H4 (cell line): ENCODE measurements at regions not wholly inside any gene's neighbourhood (a gene's known extent, or its start where the extent isn't known, plus 50 kb on each side); places are given as distances from the start of the nearest gene placed in this dataset.
"Not testable (repeated sequence)": the region's sequence is repeated elsewhere in the genome, so short reads cannot be mapped to it uniquely, and the experiment has no call there.

Experiments used
- DNase-seq: peaks from one replicate; pipeline ENCODE4 v3.0.0-alpha.2; 2015; ENCODE audit warnings: low spot score

GRCh38 chr2:132220589-132220988, 58.8 kb upstream of the ANKRD30BL start:
- not testable (repeated sequence) for DNase-seq

GRCh38 chr2:132221886-132222285, 60.1 kb upstream of the ANKRD30BL start:
- not testable (repeated sequence) for DNase-seq

GRCh38 chr2:132252191-132252893, 90.6 kb upstream of the ANKRD30BL start:
- no peak for DNase-seq

- DNase-seq, result no peak
These were observed 91.1 kb upstream of the ANKRD30BL start for GRCh38 chr2:132252894-132253264.

- DNase-seq, result no peak
These were observed 91.9 kb upstream of the ANKRD30BL start for GRCh38 chr2:132253496-132254305.

GRCh38 chr2:132254306-132254919, 92.7 kb upstream of the ANKRD30BL start:
- DNase-seq, result not testable (repeated sequence)

- no peak for DNase-seq
These were observed 94.0 kb upstream of the ANKRD30BL start for GRCh38 chr2:132255714-132256113.

GRCh38 chr2:132256251-132256902, 94.6 kb upstream of the ANKRD30BL start:
- no peak for DNase-seq

- not testable (repeated sequence) for DNase-seq
These were observed 95.2 kb upstream of the ANKRD30BL start for GRCh38 chr2:132256903-132257300.

- DNase-seq, result not testable (repeated sequence)
These were observed 95.8 kb upstream of the ANKRD30BL start for GRCh38 chr2:132257301-132258171.

- DNase-seq, result not testable (repeated sequence)
These were observed 97.5 kb upstream of the ANKRD30BL start for GRCh38 chr2:132259276-132259675.

- DNase-seq, result not testable (repeated sequence)
These were observed 103.8 kb upstream of the ANKRD30BL start for GRCh38 chr2:132265595-132265994.

- no peak for DNase-seq
These were observed 105.3 kb upstream of the ANKRD30BL start for GRCh38 chr2:132267105-132267497.

- peak; percentile 33 for DNase-seq
These were observed 105.9 kb upstream of the ANKRD30BL start for GRCh38 chr2:132267498-132268283.

GRCh38 chr2:132268284-132268976, 106.7 kb upstream of the ANKRD30BL start:
- DNase-seq, result peak; percentile 71

- DNase-seq, result no peak
These were observed 107.3 kb upstream of the ANKRD30BL start for GRCh38 chr2:132268977-132269523.

- DNase-seq, result no peak
These were observed 108.5 kb upstream of the ANKRD30BL start for GRCh38 chr2:132270255-132270654.

- DNase-seq, result no peak
These were observed 109.3 kb upstream of the ANKRD30BL start for GRCh38 chr2:132270981-132271546.

GRCh38 chr2:132271794-132272193, 110.0 kb upstream of the ANKRD30BL start:
- not testable (repeated sequence) for DNase-seq
